HG03175 (cell line): ENCODE measurements at regions not wholly inside any gene's neighbourhood (a gene's known extent, or its start where the extent isn't known, plus 50 kb on each side); places are given as distances from the start of the nearest gene placed in this dataset.
A peak's percentile ranks its signal among the peaks of the same experiment; 100 is the strongest.

Source experiments
- ATAC-seq: cut with Tn5 transposase; IDR thresholded peaks from one replicate; pipeline ENCODE4 v1.9.1; 2021; ENCODE audit warnings: mild to moderate bottlenecking, moderate library complexity; ENCODE audit not compliant: unreplicated experiment

- ATAC-seq: no peak
These were observed 167.4 kb downstream of the BRD1 start for GRCh38 chr22:49660321-49660720.

GRCh38 chr22:49659924-49660315 lies 167.8 kb downstream of the BRD1 start:
- ATAC-seq: no peak

GRCh38 chr22:49659281-49659923 lies 168.3 kb downstream of the BRD1 start:
- ATAC-seq: no peak

GRCh38 chr22:49658902-49659280 lies 168.8 kb downstream of the BRD1 start:
- ATAC-seq: no peak

GRCh38 chr22:49657974-49658590 lies 169.6 kb downstream of the BRD1 start:
- ATAC-seq: no peak

- ATAC-seq: peak; percentile 55
These were observed 170.2 kb downstream of the BRD1 start for GRCh38 chr22:49657275-49657973.

- peak; percentile 20 for ATAC-seq
These were observed 170.8 kb downstream of the BRD1 start for GRCh38 chr22:49656883-49657274.

GRCh38 chr22:49656291-49656851 lies 171.3 kb downstream of the BRD1 start:
- no peak for ATAC-seq

- no peak for ATAC-seq
These were observed 172.4 kb downstream of the BRD1 start for GRCh38 chr22:49655168-49655812.

GRCh38 chr22:49650336-49651241 lies 177.1 kb downstream of the BRD1 start:
- no peak for ATAC-seq

GRCh38 chr22:49649166-49650068 lies 178.3 kb downstream of the BRD1 start:
- ATAC-seq: no peak

- no peak for ATAC-seq
These were observed 179.6 kb downstream of the BRD1 start for GRCh38 chr22:49648053-49648452.

- ATAC-seq: no peak
These were observed 180.0 kb downstream of the BRD1 start for GRCh38 chr22:49647627-49648026.

GRCh38 chr22:49646876-49647275 lies 180.8 kb downstream of the BRD1 start:
- no peak for ATAC-seq

- ATAC-seq: no peak
These were observed 181.7 kb downstream of the BRD1 start for GRCh38 chr22:49645791-49646550.

GRCh38 chr22:49645257-49645656 lies 182.4 kb downstream of the BRD1 start:
- no peak for ATAC-seq

- ATAC-seq: no peak
These were observed 183.7 kb downstream of the BRD1 start for GRCh38 chr22:49643998-49644397.

- no peak for ATAC-seq
These were observed 184.2 kb downstream of the BRD1 start for GRCh38 chr22:49643466-49643865.

- ATAC-seq: no peak
These were observed 184.9 kb downstream of the BRD1 start for GRCh38 chr22:49642741-49643140.
